OCI-LY3 (cell line): ENCODE measurements at regions not wholly inside any gene's neighbourhood (a gene's known extent, or its start where the extent isn't known, plus 50 kb on each side); places are given as distances from the start of the nearest gene placed in this dataset.
"Not testable (repeated sequence)": the region's sequence is repeated elsewhere in the genome, so short reads cannot be mapped to it uniquely, and the experiment has no call there.

ENCODE experiments used
- H2AFZ ChIP-seq: fragments of 200-600, 300-600 bp; shearing (Covaris generic); 2 replicates; pipeline ENCODE4 v1.6.0; 2014; ENCODE audit warnings: antibody characterized with exemption, low read depth, low read length
- H3K27ac ChIP-seq: fragments of 200-600, 300-600 bp; sonication (generic); 2 replicates; pipeline ENCODE4 v1.5.1; 2014; ENCODE audit warnings: mild to moderate bottlenecking, low read length, moderate library complexity, mixed read lengths
- H3K27me3 ChIP-seq: fragments of 200-600, 300-600 bp; sonication (generic); 2 replicates; pipeline ENCODE4 v1.6.1; 2014; ENCODE audit warnings: low read depth, low read length, mixed read lengths
- H3K36me3 ChIP-seq: fragments of 200-600, 300-600 bp; sonication (generic); replicated peaks from 2 replicates; pipeline ENCODE3; 2014; ENCODE audit warnings: low read depth, low read length, mixed read lengths
- H3K4me1 ChIP-seq: fragments of 300-600, 200-600 bp; sonication (generic); 2 replicates; pipeline ENCODE4 v1.6.1; 2014; ENCODE audit warnings: low read length, mixed read lengths
- H3K4me2 ChIP-seq: fragments of 200-600, 300-600 bp; sonication (generic); 2 replicates; pipeline ENCODE4 v1.6.1; 2014; ENCODE audit warnings: low read length, mixed read lengths
- H3K4me3 ChIP-seq: fragments of 300-600, 200-600 bp; sonication (generic); 2 replicates; pipeline ENCODE4 v1.5.1; 2014; ENCODE audit warnings: antibody characterized with exemption, mild to moderate bottlenecking, low read length, moderate library complexity
- H3K79me2 ChIP-seq: fragments of 300-600, 200-600 bp; shearing (Covaris generic); 2 replicates; pipeline ENCODE4 v1.6.1; 2014; ENCODE audit warnings: mild to moderate bottlenecking, low read length, mixed read lengths
- H3K9ac ChIP-seq: fragments of 300-600, 200-600 bp; shearing (Covaris generic); 2 replicates; pipeline ENCODE4 v1.6.0; 2014; ENCODE audit warnings: mild to moderate bottlenecking, low read length, moderate library complexity
- H3K9me3 ChIP-seq: fragments of 200-600, 300-600 bp; shearing (Covaris generic); 2 replicates; pipeline ENCODE4 v1.6.1; 2014; ENCODE audit warnings: low read length, mixed read lengths; ENCODE audit not compliant: insufficient read depth
- H4K20me1 ChIP-seq: fragments of 200-600, 300-600 bp; sonication (generic); 2 replicates; pipeline ENCODE4 v1.6.1; 2016; ENCODE audit warnings: low read length, mixed read lengths; ENCODE audit not compliant: insufficient read depth
- EZH2phosphoT487 ChIP-seq: fragments of 200-600 bp; shearing (Covaris generic); IDR thresholded peaks from 2 replicates; pipeline ENCODE4 v1.6.1; 2018; ENCODE audit warnings: antibody characterized with exemption, mixed run types, low read depth
- TF ChIP-seq, protein P1 (sequence below): fragments of 200-600, 300-600 bp; sonication (generic); IDR thresholded peaks from 2 replicates; pipeline ENCODE4 v1.5.1; 2014; ENCODE audit warnings: antibody characterized with exemption, low read length, low read depth

DNA sequence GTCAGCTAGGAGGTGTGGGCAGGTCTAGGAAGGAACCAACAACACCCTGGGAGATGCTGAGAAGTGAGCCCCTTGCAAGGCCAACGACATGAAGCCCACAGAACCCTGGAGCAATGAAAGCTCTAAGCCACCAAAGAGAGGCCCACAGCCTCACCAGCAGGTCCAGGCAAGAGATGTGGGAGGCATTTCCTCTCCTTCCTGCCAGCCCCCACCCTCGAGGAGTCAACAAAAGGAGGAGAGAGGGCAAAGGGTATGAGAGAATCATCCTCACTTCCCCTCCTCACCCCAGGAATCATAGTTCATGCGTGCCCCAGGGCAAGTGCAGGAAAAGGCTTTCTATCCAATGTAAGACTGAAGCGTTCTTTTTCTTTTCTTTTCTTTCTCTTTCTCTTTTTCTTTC, 195.8 kb downstream of the SHQ1 start:
- Histone ChIP-seq H4K20me1 (no peaks in the 10 kb centered on the region), H3K4me2 (no peak overlapping the region), H3K4me3 (no peak overlapping the region), H2AFZ (no peak overlapping the region), H3K9ac (no peak overlapping the region), H3K79me2 (no peaks in the 10 kb centered on the region), H3K36me3 (no peaks in the 10 kb centered on the region), H3K27ac (no peak overlapping the region), H3K9me3 (no peaks in the 10 kb centered on the region), H3K27me3 (peaks cover 31% of the 10 kb centered on the region), H3K4me1 (no peaks in the 10 kb centered on the region)
- TF ChIP-seq, protein P1, sequence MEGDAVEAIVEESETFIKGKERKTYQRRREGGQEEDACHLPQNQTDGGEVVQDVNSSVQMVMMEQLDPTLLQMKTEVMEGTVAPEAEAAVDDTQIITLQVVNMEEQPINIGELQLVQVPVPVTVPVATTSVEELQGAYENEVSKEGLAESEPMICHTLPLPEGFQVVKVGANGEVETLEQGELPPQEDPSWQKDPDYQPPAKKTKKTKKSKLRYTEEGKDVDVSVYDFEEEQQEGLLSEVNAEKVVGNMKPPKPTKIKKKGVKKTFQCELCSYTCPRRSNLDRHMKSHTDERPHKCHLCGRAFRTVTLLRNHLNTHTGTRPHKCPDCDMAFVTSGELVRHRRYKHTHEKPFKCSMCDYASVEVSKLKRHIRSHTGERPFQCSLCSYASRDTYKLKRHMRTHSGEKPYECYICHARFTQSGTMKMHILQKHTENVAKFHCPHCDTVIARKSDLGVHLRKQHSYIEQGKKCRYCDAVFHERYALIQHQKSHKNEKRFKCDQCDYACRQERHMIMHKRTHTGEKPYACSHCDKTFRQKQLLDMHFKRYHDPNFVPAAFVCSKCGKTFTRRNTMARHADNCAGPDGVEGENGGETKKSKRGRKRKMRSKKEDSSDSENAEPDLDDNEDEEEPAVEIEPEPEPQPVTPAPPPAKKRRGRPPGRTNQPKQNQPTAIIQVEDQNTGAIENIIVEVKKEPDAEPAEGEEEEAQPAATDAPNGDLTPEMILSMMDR, result no peak
- no peak for TF ChIP-seq EZH2phosphoT487

DNA sequence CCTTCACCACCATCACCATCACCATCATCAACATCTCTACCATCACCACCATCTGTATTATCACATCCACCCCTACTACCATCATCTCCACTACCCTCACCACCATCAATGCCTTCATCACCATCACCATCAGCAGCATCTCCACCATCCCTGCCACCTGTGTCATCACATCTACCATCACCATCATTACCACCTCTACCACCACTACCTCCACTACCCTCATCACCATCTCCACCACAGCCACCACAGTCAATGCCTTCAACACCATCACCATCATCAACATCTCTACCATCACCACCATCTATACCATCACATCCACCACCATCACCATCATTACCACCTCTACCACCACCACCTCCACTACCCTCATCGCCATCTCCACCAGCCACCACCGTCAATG, 196.7 kb downstream of the SHQ1 start:
- no peak overlapping the region for H3K4me2 ChIP-seq
- no peaks in the 10 kb centered on the region for H4K20me1 ChIP-seq
- H3K27me3 ChIP-seq, result peaks cover 31% of the 10 kb centered on the region
- no peaks in the 10 kb centered on the region for H3K79me2 ChIP-seq
- no peak overlapping the region for H3K9ac ChIP-seq
- H2AFZ ChIP-seq, result no peak overlapping the region
- H3K9me3 ChIP-seq, result no peaks in the 10 kb centered on the region
- H3K36me3 ChIP-seq, result no peaks in the 10 kb centered on the region
- H3K4me3 ChIP-seq, result no peak overlapping the region
- no peak overlapping the region for H3K27ac ChIP-seq
- no peaks in the 10 kb centered on the region for H3K4me1 ChIP-seq
- TF ChIP-seq, protein P1, result no peak
- TF ChIP-seq EZH2phosphoT487, result no peak

DNA sequence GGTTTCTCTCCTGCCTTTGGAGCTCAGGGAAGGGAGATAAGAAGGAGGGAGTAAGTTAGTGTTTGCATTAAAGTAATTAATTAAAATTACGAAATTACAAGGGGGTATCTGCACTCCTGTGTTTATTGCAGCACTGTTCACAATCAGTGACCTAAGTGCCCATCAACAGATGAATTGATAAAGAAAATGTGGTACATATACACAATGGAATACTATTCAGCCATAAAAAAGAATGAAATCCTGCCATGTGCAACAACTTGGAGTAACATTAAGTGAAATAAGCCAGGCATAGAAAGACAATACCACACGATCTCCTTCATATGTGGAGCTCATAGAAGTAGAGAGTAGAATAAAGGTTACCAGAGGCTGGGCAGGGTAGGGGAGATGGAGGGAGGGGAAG, 202.0 kb downstream of the SHQ1 start:
- H3K27ac ChIP-seq, result no peak overlapping the region
- no peak overlapping the region for H3K4me3 ChIP-seq
- no peak overlapping the region for H3K9ac ChIP-seq
- H3K79me2 ChIP-seq, result no peaks in the 10 kb centered on the region
- no peaks in the 10 kb centered on the region for H3K4me1 ChIP-seq
- H4K20me1 ChIP-seq, result no peaks in the 10 kb centered on the region
- H2AFZ ChIP-seq, result no peak overlapping the region
- H3K36me3 ChIP-seq, result no peaks in the 10 kb centered on the region
- H3K9me3 ChIP-seq, result no peaks in the 10 kb centered on the region
- no peak overlapping the region for H3K4me2 ChIP-seq
- peaks cover 22% of the 10 kb centered on the region; the same call in 1 of the 2 replicates for H3K27me3 ChIP-seq
- TF ChIP-seq, protein P1, result no peak
- TF ChIP-seq EZH2phosphoT487, result no peak

DNA sequence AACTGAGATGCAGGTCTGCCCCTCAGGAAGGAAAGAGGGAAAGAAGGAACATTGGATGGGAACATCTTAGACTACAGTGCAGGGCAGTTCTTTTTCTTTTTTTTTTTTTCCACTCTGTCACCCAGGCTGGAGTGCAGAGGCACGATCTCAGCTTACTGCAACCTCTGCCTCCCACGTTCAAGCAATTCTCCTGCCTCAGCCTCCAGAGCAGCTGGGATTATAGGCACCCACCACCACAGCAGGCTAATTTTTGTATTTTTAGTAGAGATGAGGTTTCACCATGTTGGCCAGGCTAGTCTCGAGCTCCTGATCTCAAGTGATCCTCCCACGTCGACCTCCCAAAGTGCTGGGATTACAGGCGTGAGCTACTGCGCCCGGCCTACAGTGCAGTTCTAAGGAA, 204.6 kb downstream of the SHQ1 start:
- H3K4me2 ChIP-seq, H3K9ac ChIP-seq, H3K9me3 ChIP-seq, H3K79me2 ChIP-seq, H3K36me3 ChIP-seq, H2AFZ ChIP-seq, H3K4me3 ChIP-seq, H4K20me1 ChIP-seq, H3K27ac ChIP-seq, H3K4me1 ChIP-seq: not testable (repeated sequence)
- peaks cover 33% of the 10 kb centered on the region for H3K27me3 ChIP-seq

DNA sequence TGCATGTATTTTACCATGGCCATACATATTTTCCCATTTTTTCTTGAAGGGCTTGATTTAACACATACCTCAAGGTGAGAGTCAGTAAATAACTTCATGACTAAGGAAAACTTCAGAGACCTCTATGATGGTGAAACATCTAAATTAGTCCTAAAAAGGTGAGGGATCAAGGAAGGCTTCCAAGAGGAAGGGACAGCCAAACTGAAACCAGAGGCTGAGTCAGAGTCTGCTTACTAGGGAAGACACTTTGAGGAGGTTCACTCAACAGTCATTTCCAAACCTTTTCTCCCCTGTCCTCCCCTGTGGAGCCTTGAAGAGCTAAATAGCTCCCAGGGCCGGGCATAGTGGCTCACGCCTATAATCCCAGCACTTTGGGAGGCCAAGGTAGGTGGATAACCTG, 206.6 kb downstream of the SHQ1 start:
- H3K9me3 ChIP-seq, result no peaks in the 10 kb centered on the region
- H3K79me2 ChIP-seq, result no peaks in the 10 kb centered on the region
- no peak overlapping the region for H3K9ac ChIP-seq
- peaks cover 48% of the 10 kb centered on the region for H3K27me3 ChIP-seq
- no peaks in the 10 kb centered on the region for H3K4me1 ChIP-seq
- no peak overlapping the region for H3K4me3 ChIP-seq
- no peaks in the 10 kb centered on the region for H4K20me1 ChIP-seq
- no peak overlapping the region for H2AFZ ChIP-seq
- H3K4me2 ChIP-seq, result no peak overlapping the region
- no peak for TF ChIP-seq EZH2phosphoT487
- TF ChIP-seq, protein P1, result no peak
- H3K27ac ChIP-seq, result no peak overlapping the region
- no peaks in the 10 kb centered on the region for H3K36me3 ChIP-seq
